Body of pancreas (tissue), 4 donors: ENCODE measurements at regions not wholly inside any gene's neighbourhood (a gene's known extent, or its start where the extent isn't known, plus 50 kb on each side); places are given as distances from the start of the nearest gene placed in this dataset.

Source experiments
- ATAC-seq: fragments of 150-250 bp; one replicate; pipeline ENCODE4 v1.9.1; 2016
- DNase-seq, 4 donors: peaks; one replicate each; pipeline ENCODE4 v3.0.0-alpha.2; 2019
- H3K27ac ChIP-seq, 4 donors: fragments of 200-600 bp; sonication (generic); 1 replicate in 3 of 4; 2 replicates in 1 of 4; pipeline versions ENCODE4 v1.5.1 to v1.6.1; 2016 to 2019; ENCODE audit warnings: mild to moderate bottlenecking in 1 of 4, mixed read lengths in 1 of 4, moderate library complexity in 1 of 4
- H3K27me3 ChIP-seq, 2 donors: fragments of 200-600 bp; sonication (generic); one replicate each; pipeline ENCODE4 v1.6.0; 2016; ENCODE audit warnings: mild to moderate bottlenecking in 1 of 2
- H3K36me3 ChIP-seq, 2 donors: fragments of 200-600 bp; sonication (generic); replicated peaks in 1 of 2; 2 replicates each; pipeline ENCODE4 v1.5.1; 2016; ENCODE audit warnings: low read depth in 2 of 2; ENCODE audit not compliant: insufficient read depth in 1 of 2
- H3K4me1 ChIP-seq: fragments of 200-600 bp; sonication (generic); one replicate; pipeline ENCODE4 v1.6.0; 2016
- H3K4me3 ChIP-seq, 2 donors: fragments of 200-600 bp; sonication (generic); 1 replicate in 1 of 2; 2 replicates in 1 of 2; pipeline ENCODE4 v1.5.1; 2016 to 2019
- H3K9me3 ChIP-seq, 3 donors: fragments of 200-600 bp; sonication (generic); 1 replicate in 2 of 3; 2 replicates in 1 of 3; pipeline ENCODE4 v1.5.1; 2016
- CTCF ChIP-seq, 7 experiments: fragments of 450-650 bp in 4 of 7; fragments of 200-600 bp in 3 of 7; sonication (generic) in 3 of 7; IDR thresholded peaks; one replicate each; pipeline ENCODE4 v1.5.1; 2016 to 2019; ENCODE audit warnings: antibody characterized with exemption in 7 of 7
- POLR2A ChIP-seq, 3 donors: fragments of 450-650 bp; IDR thresholded peaks; one replicate each; pipeline ENCODE4 v1.6.1; 2016; ENCODE audit warnings: antibody characterized with exemption in 3 of 3, mild to moderate bottlenecking in 2 of 3
- WGBS, 2 donors: methylation state at CpG; one replicate each; pipeline ENCODE4 v1.1.5; 2017; 5-methylcytosine and 5-hydroxymethylcytosine counted together
- intact Hi-C: fragments of 100-400 bp; cut with DNase I; formaldehyde crosslinking; loops from one replicate; pipeline ENCODE4 v1.15.1; 2023

GRCh38 chr1:34441259-34442069 lies 264.8 kb downstream of the C1orf94 start:
- Histone ChIP-seq H3K9me3 (no peaks in the 10 kb centered on the region), H3K27ac (no peak overlapping the region), H3K36me3 (no peaks in the 10 kb centered on the region), H3K27me3 (no peaks in the 10 kb centered on the region), H3K4me3 (no peak overlapping the region), H3K4me1 (peaks cover 5% of the 10 kb centered on the region)
- intact Hi-C loops, result no loop called here
- ATAC-seq (no peak), DNase-seq (peak in 1 of 4 donors; percentile 12)
- TF ChIP-seq CTCF (IDR thresholded peaks at IDR 0.05), result no peak
- TF ChIP-seq POLR2A (IDR thresholded peaks at IDR 0.05), result no peak
- WGBS, 2 donors, result 27 to 34% methylated on average over 19 of the region's 19 CpGs

GRCh38 chr1:34444516-34444915 lies 267.8 kb downstream of the C1orf94 start:
- intact Hi-C loops, result no loop called here
- TF ChIP-seq CTCF (IDR thresholded peaks at IDR 0.05) (no peak), POLR2A (IDR thresholded peaks at IDR 0.05) (no peak)
- ATAC-seq, result no peak
- no peak for DNase-seq
- H3K27me3 ChIP-seq, result no peaks in the 10 kb centered on the region
- H3K27ac ChIP-seq, result no peak overlapping the region
- H3K9me3 ChIP-seq, result no peaks in the 10 kb centered on the region
- H3K4me3 ChIP-seq, result no peak overlapping the region
- H3K4me1 ChIP-seq, result peaks cover 5% of the 10 kb centered on the region
- WGBS, 2 donors, result 61 to 63% methylated on average over 2 of the region's 2 CpGs
- H3K36me3 ChIP-seq, result no peaks in the 10 kb centered on the region

GRCh38 chr1:34450325-34450724 lies 273.6 kb downstream of the C1orf94 start:
- no peak overlapping the region for H3K4me3 ChIP-seq
- intact Hi-C loops, result no loop called here
- no peaks in the 10 kb centered on the region for H3K9me3 ChIP-seq
- 59 to 76% methylated on average over 3 of the region's 3 CpGs for WGBS, 2 donors
- H3K4me1 ChIP-seq, result no peaks in the 10 kb centered on the region
- H3K36me3 ChIP-seq, result no peaks in the 10 kb centered on the region
- DNase-seq (no peak), ATAC-seq (no peak)
- TF ChIP-seq CTCF (IDR thresholded peaks at IDR 0.05) (no peak), POLR2A (IDR thresholded peaks at IDR 0.05) (no peak)
- no peaks in the 10 kb centered on the region for H3K27me3 ChIP-seq
- no peak overlapping the region for H3K27ac ChIP-seq

- WGBS, 2 donors, result 64 to 66% methylated on average over 2 of the region's 2 CpGs
- intact Hi-C loops, result no loop called here
- Histone ChIP-seq H3K9me3 (no peaks in the 10 kb centered on the region), H3K27me3 (no peaks in the 10 kb centered on the region), H3K27ac (no peak overlapping the region), H3K4me1 (no peaks in the 10 kb centered on the region), H3K4me3 (no peak overlapping the region), H3K36me3 (no peaks in the 10 kb centered on the region)
- TF ChIP-seq CTCF (IDR thresholded peaks at IDR 0.05) (no peak), POLR2A (IDR thresholded peaks at IDR 0.05) (no peak)
- ATAC-seq (no peak), DNase-seq (no peak)
Measured at GRCh38 chr1:34452451-34452850, 275.7 kb downstream of the C1orf94 start.

- H3K27me3 ChIP-seq, result no peaks in the 10 kb centered on the region
- H3K4me1 ChIP-seq, result no peaks in the 10 kb centered on the region
- no peak overlapping the region for H3K27ac ChIP-seq
- no peak for ATAC-seq
- WGBS, 2 donors, result 72 to 74% methylated on average over 5 to 7 of the region's 7 CpGs
- no peak overlapping the region for H3K4me3 ChIP-seq
- no peaks in the 10 kb centered on the region for H3K36me3 ChIP-seq
- H3K9me3 ChIP-seq, result no peaks in the 10 kb centered on the region
- TF ChIP-seq POLR2A (IDR thresholded peaks at IDR 0.05), result no peak
- intact Hi-C loops, result no loop called here
- DNase-seq, result no peak
Measured at GRCh38 chr1:34455121-34455520, 278.4 kb downstream of the C1orf94 start.
